Esophagus (tissue), 2 donors: ENCODE measurements at regions not wholly inside any gene's neighbourhood (a gene's known extent, or its start where the extent isn't known, plus 50 kb on each side); places are given as distances from the start of the nearest gene placed in this dataset.

ENCODE experiments used
- H3K27ac ChIP-seq, 2 donors: one replicate each; pipeline ENCODE4 v1.5.1; 2013; ENCODE audit warnings: low read depth in 2 of 2, mild to moderate bottlenecking in 2 of 2, inconsistent platforms in 1 of 2, low read length in 1 of 2, moderate library complexity in 1 of 2
- H3K27me3 ChIP-seq, 2 donors: one replicate each; pipeline ENCODE4 v1.6.1; 2013; ENCODE audit warnings: low read length in 2 of 2, control low read depth in 1 of 2, mild to moderate bottlenecking in 1 of 2; ENCODE audit not compliant: insufficient read depth in 2 of 2, control insufficient read depth in 1 of 2
- H3K36me3 ChIP-seq, 2 donors: one replicate each; pipeline ENCODE4 v1.6.1; 2013; ENCODE audit warnings: low read length in 1 of 2; ENCODE audit not compliant: control insufficient read depth in 2 of 2, insufficient read depth in 2 of 2
- H3K4me1 ChIP-seq, 2 donors: one replicate each; pipeline ENCODE4 v1.6.1; 2013; ENCODE audit warnings: low read length in 1 of 2; ENCODE audit not compliant: control insufficient read depth in 2 of 2, insufficient read depth in 2 of 2
- H3K4me3 ChIP-seq, 2 donors: one replicate each; pipeline ENCODE4 v1.5.1; 2013; ENCODE audit warnings: low read length in 2 of 2, mild to moderate bottlenecking in 2 of 2, low read depth in 1 of 2, moderate library complexity in 1 of 2
- H3K9me3 ChIP-seq, 2 donors: one replicate each; pipeline ENCODE4 v1.6.1; 2013; ENCODE audit warnings: mild to moderate bottlenecking in 2 of 2, low read depth in 1 of 2, low read length in 1 of 2, moderate library complexity in 1 of 2; ENCODE audit not compliant: control insufficient read depth in 2 of 2, insufficient read depth in 1 of 2
- WGBS, 2 donors: extraction: QIAGEN DNeasy Blood & Tissue Kit; methylation state at CpG; one replicate each; pipeline ENCODE4 v1.1.7; 2013; 5-methylcytosine and 5-hydroxymethylcytosine counted together
- donor health status: healthy with polysubstance abuse.
- donor health status: Bipolar disorder and iron deficiency.

- H3K4me3 ChIP-seq, result no peak overlapping the region
- H3K9me3 ChIP-seq, result no peaks in the 10 kb centered on the region
- no peaks in the 10 kb centered on the region for H3K27me3 ChIP-seq
- no peaks in the 10 kb centered on the region for H3K36me3 ChIP-seq
- 22 to 25% methylated on average over 1 of the region's 1 CpG for WGBS, 2 donors
- H3K4me1 ChIP-seq, result no peaks in the 10 kb centered on the region
- no peak overlapping the region for H3K27ac ChIP-seq
Observed at GRCh38 chr21:25461725-25462124, 145.6 kb downstream of the MRPL39 start.

- no peak overlapping the region for H3K4me3 ChIP-seq
- no peaks in the 10 kb centered on the region for H3K27me3 ChIP-seq
- WGBS, 2 donors, result 81 to 85% methylated on average over 1 of the region's 1 CpG
- no peaks in the 10 kb centered on the region for H3K36me3 ChIP-seq
- H3K9me3 ChIP-seq, result no peaks in the 10 kb centered on the region
- H3K27ac ChIP-seq, result no peak overlapping the region
- no peaks in the 10 kb centered on the region for H3K4me1 ChIP-seq
Observed at GRCh38 chr21:25459993-25460392, 147.3 kb downstream of the MRPL39 start.

GRCh38 chr21:25459365-25459764, 147.9 kb downstream of the MRPL39 start:
- Histone ChIP-seq H3K4me3 (no peak overlapping the region), H3K27ac (no peak overlapping the region)

GRCh38 chr21:25458484-25458883, 148.8 kb downstream of the MRPL39 start:
- WGBS, 2 donors, result 77 to 81% methylated on average over 1 of the region's 1 CpG
- no peak overlapping the region for H3K27ac ChIP-seq
- no peaks in the 10 kb centered on the region for H3K4me1 ChIP-seq

More at GRCh38 chr21:25459365-25459764, 147.9 kb downstream of the MRPL39 start:
- Histone ChIP-seq H3K27me3 (no peaks in the 10 kb centered on the region), H3K36me3 (no peaks in the 10 kb centered on the region), H3K4me1 (no peaks in the 10 kb centered on the region), H3K9me3 (no peaks in the 10 kb centered on the region)

GRCh38 chr21:25457946-25458345, 149.3 kb downstream of the MRPL39 start:
- no peaks in the 10 kb centered on the region for H3K9me3 ChIP-seq
- H3K27ac ChIP-seq, result no peak overlapping the region
- no peaks in the 10 kb centered on the region for H3K27me3 ChIP-seq
- no peaks in the 10 kb centered on the region for H3K36me3 ChIP-seq
- no peaks in the 10 kb centered on the region for H3K4me1 ChIP-seq
- 87 to 93% methylated on average over 5 of the region's 5 CpGs for WGBS, 2 donors
- H3K4me3 ChIP-seq, result no peak overlapping the region

More at GRCh38 chr21:25458484-25458883, 148.8 kb downstream of the MRPL39 start:
- Histone ChIP-seq H3K27me3 (no peaks in the 10 kb centered on the region), H3K36me3 (no peaks in the 10 kb centered on the region), H3K4me3 (no peak overlapping the region), H3K9me3 (no peaks in the 10 kb centered on the region)

GRCh38 chr21:25457411-25457810, 149.9 kb downstream of the MRPL39 start:
- Histone ChIP-seq H3K36me3 (no peaks in the 10 kb centered on the region), H3K27ac (no peak overlapping the region), H3K4me3 (no peak overlapping the region), H3K27me3 (no peaks in the 10 kb centered on the region), H3K9me3 (no peaks in the 10 kb centered on the region), H3K4me1 (no peaks in the 10 kb centered on the region)
- WGBS, 2 donors, result 0% methylated on average over 1 of the region's 1 CpG

GRCh38 chr21:25456672-25457071, 150.6 kb downstream of the MRPL39 start:
- Histone ChIP-seq H3K36me3 (no peaks in the 10 kb centered on the region), H3K4me1 (no peaks in the 10 kb centered on the region), H3K4me3 (no peak overlapping the region), H3K27me3 (no peaks in the 10 kb centered on the region), H3K9me3 (no peaks in the 10 kb centered on the region), H3K27ac (no peak overlapping the region)
- WGBS, 2 donors, result 39 to 42% methylated on average over 3 of the region's 3 CpGs

GRCh38 chr21:25453524-25453923, 153.8 kb downstream of the MRPL39 start:
- Histone ChIP-seq H3K27me3 (no peaks in the 10 kb centered on the region), H3K36me3 (no peaks in the 10 kb centered on the region), H3K4me1 (no peaks in the 10 kb centered on the region), H3K27ac (no peak overlapping the region), H3K9me3 (peaks cover 0 to 2% of the 10 kb centered on the region in 2 donors), H3K4me3 (no peak overlapping the region)

GRCh38 chr21:25449950-25450349, 157.3 kb downstream of the MRPL39 start:
- no peaks in the 10 kb centered on the region for H3K27me3 ChIP-seq
- peaks cover 0 to 2% of the 10 kb centered on the region in 2 donors for H3K9me3 ChIP-seq
- H3K36me3 ChIP-seq, result no peaks in the 10 kb centered on the region
- no peaks in the 10 kb centered on the region for H3K4me1 ChIP-seq
- H3K4me3 ChIP-seq, result no peak overlapping the region
- WGBS, 2 donors, result 80 to 89% methylated on average over 3 of the region's 3 CpGs
- no peak overlapping the region for H3K27ac ChIP-seq

- no peak overlapping the region for H3K27ac ChIP-seq
- WGBS, 2 donors, result 44 to 49% methylated on average over 2 of the region's 2 CpGs
- no peaks in the 10 kb centered on the region for H3K9me3 ChIP-seq
- no peaks in the 10 kb centered on the region for H3K27me3 ChIP-seq
- no peaks in the 10 kb centered on the region for H3K4me1 ChIP-seq
- H3K36me3 ChIP-seq, result no peaks in the 10 kb centered on the region
- no peak overlapping the region for H3K4me3 ChIP-seq
Observed at GRCh38 chr21:25441835-25442234, 165.4 kb downstream of the MRPL39 start.
